Nephron (organoid): ENCODE measurements at regions not wholly inside any gene's neighbourhood (a gene's known extent, or its start where the extent isn't known, plus 50 kb on each side); places are given as distances from the start of the nearest gene placed in this dataset.

Experiments used
- H3K27ac Mint-ChIP-seq, 3 experiments: 2 replicates each; pipeline ENCODE4 v1.8.0; 2020; ENCODE audit warnings: mixed read lengths in 3 of 3, mild to moderate bottlenecking in 2 of 3, moderate library complexity in 1 of 3
- H3K27me3 Mint-ChIP-seq: 2 replicates; pipeline ENCODE4 v1.8.0; 2021; ENCODE audit warnings: low read depth, mild to moderate bottlenecking, moderate library complexity, mixed read lengths
- H3K36me3 Mint-ChIP-seq: 2 replicates; pipeline ENCODE4 v1.8.0; 2020; ENCODE audit warnings: low read depth, mixed read lengths
- H3K4me1 Mint-ChIP-seq: 2 replicates; pipeline ENCODE4 v1.8.0; 2020; ENCODE audit warnings: mixed read lengths
- H3K4me3 Mint-ChIP-seq, 3 experiments: 2 replicates each; pipeline ENCODE4 v1.8.0; 2020; ENCODE audit warnings: mild to moderate bottlenecking in 3 of 3, mixed read lengths in 3 of 3, moderate library complexity in 2 of 3
- H3K9me3 Mint-ChIP-seq: 2 replicates; pipeline ENCODE4 v1.8.0; 2020; ENCODE audit warnings: mixed read lengths
- TF ChIP-seq, protein P1 (sequence below), 3 experiments: fragments of 200-600 bp; sonication (generic); IDR thresholded peaks; one replicate each; pipeline ENCODE4 v1.5.0; 2021; ENCODE audit warnings: antibody characterized with exemption in 3 of 3; ENCODE audit not compliant: unreplicated experiment in 3 of 3

DNA sequence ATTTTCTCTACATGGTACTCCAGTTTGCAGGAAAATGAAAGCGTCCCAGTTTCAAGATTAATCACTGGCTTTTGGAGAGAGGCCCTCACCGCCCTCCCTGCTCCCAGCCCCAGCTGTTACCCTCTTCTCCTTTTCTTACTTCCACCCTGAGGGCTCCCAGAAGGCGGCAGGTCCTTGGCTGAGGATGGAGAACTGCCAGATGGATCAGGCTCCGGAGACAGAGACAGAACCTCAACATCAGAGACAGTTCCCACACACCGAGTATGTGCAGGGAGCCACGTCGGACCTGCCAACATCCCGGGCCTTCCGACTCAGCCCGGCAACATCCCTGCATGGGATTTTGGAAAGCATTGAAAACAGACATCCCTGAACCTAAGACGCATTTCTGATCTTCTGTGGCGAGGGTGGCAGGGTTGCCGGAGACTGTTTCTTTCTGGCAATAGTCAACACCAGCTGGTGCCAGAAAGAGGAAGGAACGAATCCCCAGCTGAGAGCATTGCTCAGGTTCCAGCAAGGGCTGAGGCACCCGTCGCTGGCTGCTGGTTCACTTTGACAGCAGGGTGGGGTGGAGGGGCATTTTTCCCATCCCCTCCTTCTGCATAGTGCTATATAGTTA is 467.1 kb downstream of the MIAT start:
- Mint-ChIP-seq H3K9me3 (peaks cover 4% of the 10 kb centered on the region), H3K27ac (peak overlapping the region in 2 of 3 experiments; percentile 58 to 69), H3K36me3 (no peaks in the 10 kb centered on the region), H3K4me3 (no peak overlapping the region), H3K27me3 (peaks cover 12% of the 10 kb centered on the region), H3K4me1 (peaks cover 25% of the 10 kb centered on the region)
- TF ChIP-seq, protein P1, sequence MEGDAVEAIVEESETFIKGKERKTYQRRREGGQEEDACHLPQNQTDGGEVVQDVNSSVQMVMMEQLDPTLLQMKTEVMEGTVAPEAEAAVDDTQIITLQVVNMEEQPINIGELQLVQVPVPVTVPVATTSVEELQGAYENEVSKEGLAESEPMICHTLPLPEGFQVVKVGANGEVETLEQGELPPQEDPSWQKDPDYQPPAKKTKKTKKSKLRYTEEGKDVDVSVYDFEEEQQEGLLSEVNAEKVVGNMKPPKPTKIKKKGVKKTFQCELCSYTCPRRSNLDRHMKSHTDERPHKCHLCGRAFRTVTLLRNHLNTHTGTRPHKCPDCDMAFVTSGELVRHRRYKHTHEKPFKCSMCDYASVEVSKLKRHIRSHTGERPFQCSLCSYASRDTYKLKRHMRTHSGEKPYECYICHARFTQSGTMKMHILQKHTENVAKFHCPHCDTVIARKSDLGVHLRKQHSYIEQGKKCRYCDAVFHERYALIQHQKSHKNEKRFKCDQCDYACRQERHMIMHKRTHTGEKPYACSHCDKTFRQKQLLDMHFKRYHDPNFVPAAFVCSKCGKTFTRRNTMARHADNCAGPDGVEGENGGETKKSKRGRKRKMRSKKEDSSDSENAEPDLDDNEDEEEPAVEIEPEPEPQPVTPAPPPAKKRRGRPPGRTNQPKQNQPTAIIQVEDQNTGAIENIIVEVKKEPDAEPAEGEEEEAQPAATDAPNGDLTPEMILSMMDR (IDR thresholded peaks at IDR 0.05; ENCODE audit: unreplicated experiment in 3 of 3) = no peak

DNA sequence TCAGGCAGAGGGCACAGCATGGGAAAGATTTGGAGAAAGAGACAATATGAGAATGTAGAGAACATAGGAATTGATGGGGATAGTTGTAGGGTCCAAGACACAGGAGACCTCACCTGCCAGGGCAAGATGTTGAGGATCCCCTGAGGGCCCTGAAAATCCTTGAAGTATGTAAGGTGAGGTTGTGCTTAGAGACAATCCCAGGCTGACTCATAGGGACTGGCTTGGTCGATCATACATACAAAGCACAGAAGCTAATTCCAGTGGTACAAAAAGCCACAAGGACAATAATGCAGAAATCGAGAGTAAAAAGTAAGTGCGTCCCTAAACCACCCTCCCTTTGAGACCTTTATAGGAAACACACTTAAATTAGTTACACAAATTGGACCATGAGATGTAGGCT is 468.2 kb downstream of the MIAT start:
- H3K4me1 Mint-ChIP-seq = peaks cover 25% of the 10 kb centered on the region
- TF ChIP-seq, protein P1 (IDR thresholded peaks at IDR 0.05; ENCODE audit: unreplicated experiment in 3 of 3) = no peak
- H3K4me3 Mint-ChIP-seq = no peak overlapping the region
- H3K27me3 Mint-ChIP-seq = peaks cover 12% of the 10 kb centered on the region
- H3K9me3 Mint-ChIP-seq = peaks cover 1% of the 10 kb centered on the region
- no peaks in the 10 kb centered on the region for H3K36me3 Mint-ChIP-seq
- peak overlapping the region in 1 of 3 experiments; percentile 0 for H3K27ac Mint-ChIP-seq

DNA sequence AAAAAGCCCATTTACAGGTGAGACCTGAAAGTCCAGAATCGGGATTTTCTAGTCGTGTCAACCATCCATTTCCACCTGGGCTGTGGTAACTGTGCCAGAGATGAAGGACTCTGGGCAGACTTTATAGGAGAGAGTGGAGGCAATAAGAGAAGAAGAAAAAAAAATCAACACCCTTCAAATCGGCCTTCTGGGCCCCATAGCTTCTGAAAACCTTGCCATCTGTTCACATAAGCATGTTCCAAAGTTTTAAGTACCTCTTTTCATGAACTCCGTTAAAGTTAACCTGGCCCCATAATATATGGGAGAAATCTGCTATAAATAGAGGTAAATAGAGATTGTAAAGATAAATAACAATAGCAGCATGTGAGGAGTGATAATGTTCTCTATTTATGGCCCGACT is 470.5 kb downstream of the MIAT start:
- peaks cover 27% of the 10 kb centered on the region for H3K27me3 Mint-ChIP-seq
- peaks cover 40% of the 10 kb centered on the region for H3K4me1 Mint-ChIP-seq
- TF ChIP-seq, protein P1 (IDR thresholded peaks at IDR 0.05; ENCODE audit: unreplicated experiment in 3 of 3) = no peak
- H3K4me3 Mint-ChIP-seq = no peak overlapping the region
- no peaks in the 10 kb centered on the region for H3K9me3 Mint-ChIP-seq
- H3K27ac Mint-ChIP-seq = peak overlapping the region in 1 of 3 experiments; percentile 39
- H3K36me3 Mint-ChIP-seq = no peaks in the 10 kb centered on the region

DNA sequence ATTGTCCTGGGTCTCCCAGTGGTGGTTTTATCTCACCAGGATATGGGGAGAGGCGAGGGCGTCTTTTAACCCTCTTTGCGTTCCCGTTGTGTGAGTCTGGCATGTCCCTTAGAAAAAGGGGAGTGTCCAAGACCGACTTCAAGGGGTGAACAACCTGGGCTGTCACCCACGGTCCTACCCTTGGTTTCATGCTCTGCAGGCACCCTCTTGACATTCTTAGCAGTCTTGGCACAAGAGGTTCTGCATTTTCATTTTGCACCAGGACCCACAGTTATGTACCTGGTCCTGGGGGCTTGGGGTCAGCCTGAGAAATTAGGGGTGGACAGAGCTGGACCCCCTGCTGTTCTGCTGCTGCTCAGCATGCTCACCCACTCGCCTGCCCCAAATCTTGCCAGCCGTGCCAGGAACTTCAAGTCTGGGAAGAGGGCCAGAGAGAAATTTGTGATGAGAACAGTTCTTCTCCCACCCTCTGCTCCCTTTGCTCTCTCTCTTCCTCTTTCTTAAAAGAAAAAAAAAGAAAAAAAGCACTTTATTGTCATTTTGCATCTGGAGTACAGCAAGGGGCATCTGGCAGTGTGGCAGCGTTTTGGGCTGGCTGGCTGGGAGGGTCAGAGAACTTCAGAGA is 471.2 kb downstream of the MIAT start:
- no peaks in the 10 kb centered on the region for H3K36me3 Mint-ChIP-seq
- peaks cover 28% of the 10 kb centered on the region for H3K27me3 Mint-ChIP-seq
- no peak overlapping the region for H3K4me3 Mint-ChIP-seq

DNA sequence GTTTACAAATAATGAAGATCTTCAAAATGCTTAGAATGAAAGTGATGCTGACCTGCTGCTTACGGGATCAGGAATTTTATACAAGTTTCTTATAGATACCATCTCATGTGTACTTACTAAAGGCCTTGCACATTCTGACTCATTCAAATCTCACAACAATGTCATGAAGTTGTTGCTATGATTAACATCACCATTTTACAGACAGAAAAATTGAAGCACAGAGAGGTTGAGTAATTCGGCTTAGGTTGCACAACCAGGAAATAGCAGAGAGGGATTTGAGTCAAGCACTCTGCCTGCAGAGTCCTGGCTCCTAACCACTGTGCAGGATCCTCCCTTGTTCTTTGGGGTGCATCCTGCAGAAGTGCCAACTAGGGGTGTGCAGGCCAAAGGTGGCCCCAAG is 471.9 kb downstream of the MIAT start:
- Mint-ChIP-seq H3K36me3 (no peaks in the 10 kb centered on the region), H3K9me3 (no peaks in the 10 kb centered on the region), H3K4me3 (no peak overlapping the region), H3K4me1 (peaks cover 50% of the 10 kb centered on the region), H3K27me3 (peaks cover 28% of the 10 kb centered on the region), H3K27ac (peak overlapping the region in 2 of 3 experiments; percentile 32 to 39)
- TF ChIP-seq, protein P1 (IDR thresholded peaks at IDR 0.05; ENCODE audit: unreplicated experiment in 3 of 3) = no peak

More for the DNA sequence above, 471.2 kb downstream of the MIAT start:
- Mint-ChIP-seq H3K27ac (peak overlapping the region in 2 of 3 experiments; percentile 32 to 39), H3K9me3 (no peaks in the 10 kb centered on the region), H3K4me1 (peaks cover 47% of the 10 kb centered on the region)
- TF ChIP-seq, protein P1 (IDR thresholded peaks at IDR 0.05; ENCODE audit: unreplicated experiment in 3 of 3) = no peak

DNA sequence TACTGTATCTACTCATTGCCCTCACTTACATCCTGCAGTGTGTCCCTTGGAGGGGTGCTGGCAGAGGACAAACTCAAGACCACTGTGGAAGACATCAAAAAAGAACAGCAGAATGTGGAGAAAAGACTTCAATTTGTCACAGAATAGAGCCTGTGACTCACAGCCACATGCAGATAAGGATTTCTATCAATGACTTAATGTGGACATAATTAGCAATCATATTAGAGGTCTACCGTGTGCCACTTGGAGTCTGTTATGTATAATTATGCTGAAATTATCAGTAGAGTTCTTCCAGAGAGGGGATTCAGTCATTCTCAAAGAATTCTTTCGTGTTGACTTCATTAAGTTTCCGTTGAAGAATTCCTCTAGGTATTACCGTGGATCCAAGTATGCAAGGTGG is 473.5 kb downstream of the MIAT start:
- Mint-ChIP-seq H3K4me1 (peaks cover 62% of the 10 kb centered on the region), H3K36me3 (no peaks in the 10 kb centered on the region), H3K9me3 (peaks cover 2% of the 10 kb centered on the region), H3K27ac (no peak overlapping the region), H3K4me3 (no peak overlapping the region), H3K27me3 (peaks cover 28% of the 10 kb centered on the region)
- TF ChIP-seq, protein P1 (IDR thresholded peaks at IDR 0.05; ENCODE audit: unreplicated experiment in 3 of 3) = no peak
